ENCODE measurements at regions not wholly inside any gene's neighbourhood (a gene's known extent, or its start where the extent isn't known, plus 50 kb on each side); places are given as distances from the start of the nearest gene placed in this dataset.
A peak's percentile ranks its signal among the peaks of the same experiment; 100 is the strongest.

- TF ChIP-seq CTCF (conservative IDR thresholded peaks at IDR 0.05; ENCODE audit: low read depth, low read length), result no peak
- DNase-seq (ENCODE audit: low read depth), result no peak
- H3K4me3 ChIP-seq (ENCODE audit: low read length), result no peak overlapping the region
Observed at GRCh38 chr5:167284222-167284890, 1007.1 kb upstream of the WWC1 start.

GRCh38 chr5:167285591-167285990, 1005.9 kb upstream of the WWC1 start:
- no peak for TF ChIP-seq CTCF (conservative IDR thresholded peaks at IDR 0.05; ENCODE audit: low read depth, low read length)
- no peak for DNase-seq (ENCODE audit: low read depth)
- no peak overlapping the region for H3K4me3 ChIP-seq (ENCODE audit: low read length)

GRCh38 chr5:167286891-167287290, 1004.6 kb upstream of the WWC1 start:
- no peak for DNase-seq (ENCODE audit: low read depth)
- TF ChIP-seq CTCF (conservative IDR thresholded peaks at IDR 0.05; ENCODE audit: low read depth, low read length), result no peak
- no peak overlapping the region for H3K4me3 ChIP-seq (ENCODE audit: low read length)

GRCh38 chr5:167290478-167290877, 1001.0 kb upstream of the WWC1 start:
- no peak for DNase-seq (ENCODE audit: low read depth)
- H3K4me3 ChIP-seq (ENCODE audit: low read length), result no peak overlapping the region
- TF ChIP-seq CTCF (conservative IDR thresholded peaks at IDR 0.05; ENCODE audit: low read depth, low read length), result no peak

GRCh38 chr5:167294882-167295680, 996.4 kb upstream of the WWC1 start:
- no peak overlapping the region for H3K4me3 ChIP-seq (ENCODE audit: low read length)
- peak; percentile 87 for DNase-seq (ENCODE audit: low read depth)
- no peak for TF ChIP-seq CTCF (conservative IDR thresholded peaks at IDR 0.05; ENCODE audit: low read depth, low read length)

GRCh38 chr5:167295681-167296005, 995.8 kb upstream of the WWC1 start:
- no peak for TF ChIP-seq CTCF (conservative IDR thresholded peaks at IDR 0.05; ENCODE audit: low read depth, low read length)
- no peak for DNase-seq (ENCODE audit: low read depth)
- H3K4me3 ChIP-seq (ENCODE audit: low read length), result no peak overlapping the region

GRCh38 chr5:167296066-167296465, 995.4 kb upstream of the WWC1 start:
- no peak for TF ChIP-seq CTCF (conservative IDR thresholded peaks at IDR 0.05; ENCODE audit: low read depth, low read length)
- H3K4me3 ChIP-seq (ENCODE audit: low read length), result no peak overlapping the region
- DNase-seq (ENCODE audit: low read depth), result no peak
